ENCODE measurements at regions not wholly inside any gene's neighbourhood (a gene's known extent, or its start where the extent isn't known, plus 50 kb on each side); places are given as distances from the start of the nearest gene placed in this dataset.

- Histone ChIP-seq H3F3A (ENCODE audit: control insufficient read depth, insufficient read depth) (no peaks in the 10 kb centered on the region), H3K4me1 (ENCODE audit: control insufficient read depth, low read length) (no peaks in the 10 kb centered on the region; the same call in 1 of the 2 replicates), H3K79me2 (ENCODE audit: control insufficient read depth, low read length) (no peaks in the 10 kb centered on the region), H3K36me3 (ENCODE audit: control insufficient read depth, low read length) (no peaks in the 10 kb centered on the region), H3K4me2 (ENCODE audit: low read length) (no peak overlapping the region), H3K9me2 (replicated peaks; ENCODE audit: control insufficient read depth, low read length) (no peaks in the 10 kb centered on the region), H3K27me3 (ENCODE audit: control insufficient read depth, low read length) (peaks cover 42% of the 10 kb centered on the region), H4K20me1 (ENCODE audit: control insufficient read depth, insufficient read depth, low read depth, low read length) (no peaks in the 10 kb centered on the region), H3K4me3 (ENCODE audit: low read length) (no peak overlapping the region), H3K27ac (ENCODE audit: low read depth, low read length) (no peak overlapping the region), H3K9me3 (ENCODE audit: control insufficient read depth, insufficient read depth, low read length) (no peaks in the 10 kb centered on the region)
- TF ChIP-seq EZH2phosphoT487 (IDR thresholded peaks at IDR 0.05; ENCODE audit: borderline replicate concordance, low read length): no peak
- TF ChIP-seq CTCF (IDR thresholded peaks at IDR 0.05; ENCODE audit: low read depth, low read length, poor library complexity, severe bottlenecking): no peak
Measured at GRCh38 chr13:27004326-27004725, 167.3 kb downstream of the USP12 start.

- H3K9me3 ChIP-seq (ENCODE audit: control insufficient read depth, insufficient read depth, low read length): no peaks in the 10 kb centered on the region
- no peaks in the 10 kb centered on the region for H3F3A ChIP-seq (ENCODE audit: control insufficient read depth, insufficient read depth)
- no peak overlapping the region for H3K4me3 ChIP-seq (ENCODE audit: low read length)
- no peaks in the 10 kb centered on the region for H4K20me1 ChIP-seq (ENCODE audit: control insufficient read depth, insufficient read depth, low read depth, low read length)
- no peaks in the 10 kb centered on the region for H3K79me2 ChIP-seq (ENCODE audit: control insufficient read depth, low read length)
- TF ChIP-seq EZH2phosphoT487 (IDR thresholded peaks at IDR 0.05; ENCODE audit: borderline replicate concordance, low read length): no peak
- TF ChIP-seq CTCF (IDR thresholded peaks at IDR 0.05; ENCODE audit: low read depth, low read length, poor library complexity, severe bottlenecking): no peak
- no peak overlapping the region for H3K4me2 ChIP-seq (ENCODE audit: low read length)
- no peaks in the 10 kb centered on the region for H3K36me3 ChIP-seq (ENCODE audit: control insufficient read depth, low read length)
- peaks cover 17% of the 10 kb centered on the region for H3K4me1 ChIP-seq (ENCODE audit: control insufficient read depth, low read length)
- no peaks in the 10 kb centered on the region for H3K9me2 ChIP-seq (replicated peaks; ENCODE audit: control insufficient read depth, low read length)
- H3K27me3 ChIP-seq (ENCODE audit: control insufficient read depth, low read length): peaks cover 29% of the 10 kb centered on the region
- no peak overlapping the region for H3K27ac ChIP-seq (ENCODE audit: low read depth, low read length)
Measured at GRCh38 chr13:27001705-27002104, 169.9 kb downstream of the USP12 start.

- H3K27ac ChIP-seq (ENCODE audit: low read depth, low read length): no peak overlapping the region
- no peaks in the 10 kb centered on the region for H3K79me2 ChIP-seq (ENCODE audit: control insufficient read depth, low read length)
- peaks cover 23% of the 10 kb centered on the region for H3K27me3 ChIP-seq (ENCODE audit: control insufficient read depth, low read length)
- peaks cover 17% of the 10 kb centered on the region for H3K4me1 ChIP-seq (ENCODE audit: control insufficient read depth, low read length)
- TF ChIP-seq CTCF (IDR thresholded peaks at IDR 0.05; ENCODE audit: low read depth, low read length, poor library complexity, severe bottlenecking) (no peak), EZH2phosphoT487 (IDR thresholded peaks at IDR 0.05; ENCODE audit: borderline replicate concordance, low read length) (no peak)
- H3F3A ChIP-seq (ENCODE audit: control insufficient read depth, insufficient read depth): no peaks in the 10 kb centered on the region
- H3K4me2 ChIP-seq (ENCODE audit: low read length): no peak overlapping the region
- no peaks in the 10 kb centered on the region for H3K9me2 ChIP-seq (replicated peaks; ENCODE audit: control insufficient read depth, low read length)
- H3K9me3 ChIP-seq (ENCODE audit: control insufficient read depth, insufficient read depth, low read length): peaks cover 5% of the 10 kb centered on the region
- no peaks in the 10 kb centered on the region for H4K20me1 ChIP-seq (ENCODE audit: control insufficient read depth, insufficient read depth, low read depth, low read length)
- no peak overlapping the region for H3K4me3 ChIP-seq (ENCODE audit: low read length)
- no peaks in the 10 kb centered on the region for H3K36me3 ChIP-seq (ENCODE audit: control insufficient read depth, low read length)
Measured at GRCh38 chr13:27000686-27001085, 170.9 kb downstream of the USP12 start.

GRCh38 chr13:26999499-26999898, 172.1 kb downstream of the USP12 start:
- Histone ChIP-seq H3K4me1 (ENCODE audit: control insufficient read depth, low read length) (peaks cover 17% of the 10 kb centered on the region), H3K36me3 (ENCODE audit: control insufficient read depth, low read length) (no peaks in the 10 kb centered on the region), H3K27me3 (ENCODE audit: control insufficient read depth, low read length) (peaks cover 14% of the 10 kb centered on the region), H3K4me2 (ENCODE audit: low read length) (no peak overlapping the region), H3K9me3 (ENCODE audit: control insufficient read depth, insufficient read depth, low read length) (peaks cover 5% of the 10 kb centered on the region), H3K9me2 (replicated peaks; ENCODE audit: control insufficient read depth, low read length) (no peaks in the 10 kb centered on the region), H3F3A (ENCODE audit: control insufficient read depth, insufficient read depth) (no peaks in the 10 kb centered on the region), H3K27ac (ENCODE audit: low read depth, low read length) (no peak overlapping the region), H3K4me3 (ENCODE audit: low read length) (no peak overlapping the region), H3K79me2 (ENCODE audit: control insufficient read depth, low read length) (no peaks in the 10 kb centered on the region), H4K20me1 (ENCODE audit: control insufficient read depth, insufficient read depth, low read depth, low read length) (no peaks in the 10 kb centered on the region)
- TF ChIP-seq CTCF (IDR thresholded peaks at IDR 0.05; ENCODE audit: low read depth, low read length, poor library complexity, severe bottlenecking): no peak
- TF ChIP-seq EZH2phosphoT487 (IDR thresholded peaks at IDR 0.05; ENCODE audit: borderline replicate concordance, low read length): no peak

Measured in DOHH2 (cell line).